Ishikawa (cell line): ENCODE measurements at regions not wholly inside any gene's neighbourhood (a gene's known extent, or its start where the extent isn't known, plus 50 kb on each side); places are given as distances from the start of the nearest gene placed in this dataset.

ENCODE experiments used
- CEBPB ChIP-seq: IDR thresholded peaks from 2 replicates; pipeline ENCODE4 v1.6.1; 2012
- CREB1 ChIP-seq: IDR thresholded peaks from 2 replicates; pipeline ENCODE4 v1.6.1; 2012; ENCODE audit warnings: low read depth
- EGR1 ChIP-seq: IDR thresholded peaks from 2 replicates; pipeline ENCODE4 v1.6.1; 2012
- EP300 ChIP-seq: IDR thresholded peaks from 2 replicates; pipeline ENCODE4 v1.6.1; 2012; ENCODE audit warnings: borderline replicate concordance
- FOXM1 ChIP-seq: IDR thresholded peaks from 2 replicates; pipeline ENCODE4 v1.6.1; 2012; ENCODE audit warnings: low read depth, borderline replicate concordance
- NFIC ChIP-seq: IDR thresholded peaks from 2 replicates; pipeline ENCODE4 v1.6.1; 2012
- RAD21 ChIP-seq: IDR thresholded peaks from 2 replicates; pipeline ENCODE4 v1.6.1; 2012; ENCODE audit warnings: low read depth
- TAF1 ChIP-seq: IDR thresholded peaks from 2 replicates; pipeline ENCODE4 v1.6.1; 2012; ENCODE audit warnings: low read depth, mild to moderate bottlenecking
- TCF12 ChIP-seq: IDR thresholded peaks from 2 replicates; pipeline ENCODE4 v1.6.1; 2012; ENCODE audit warnings: low read depth
- TEAD4 ChIP-seq: IDR thresholded peaks from 2 replicates; pipeline ENCODE4 v1.6.1; 2012
- YY1 ChIP-seq: IDR thresholded peaks from 2 replicates; pipeline ENCODE4 v1.6.1; 2012; ENCODE audit warnings: low read depth
- ZBTB7A ChIP-seq: IDR thresholded peaks from 2 replicates; pipeline ENCODE4 v1.6.1; 2012; ENCODE audit warnings: low read depth
- TF ChIP-seq, protein P1 (sequence below): IDR thresholded peaks from 2 replicates; pipeline ENCODE4 v1.6.1; 2012; ENCODE audit warnings: low read depth, mild to moderate bottlenecking
- TF ChIP-seq, protein P2 (sequence below): IDR thresholded peaks from 2 replicates; pipeline ENCODE4 v1.6.1; 2012
- TF ChIP-seq, protein P3 (sequence below): IDR thresholded peaks from 2 replicates; pipeline ENCODE4 v1.6.1; 2012

DNA sequence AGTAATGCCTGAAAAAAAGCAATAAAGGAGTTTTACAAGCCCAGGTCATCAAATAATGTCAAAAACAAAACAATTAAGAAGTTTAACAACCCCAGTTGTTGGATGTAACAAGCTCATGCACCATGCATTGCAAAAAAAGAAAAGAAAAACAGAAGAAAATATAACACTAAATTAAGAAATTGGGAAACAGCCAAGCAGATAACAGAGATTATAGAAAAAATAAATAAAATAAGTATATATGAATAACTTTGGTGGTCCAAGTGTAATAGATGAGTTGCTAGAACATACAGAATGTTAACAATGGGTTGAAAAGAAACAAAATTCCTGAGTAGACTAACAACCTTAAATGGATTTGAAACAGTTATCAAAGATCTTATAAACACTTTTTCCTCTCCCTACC lies 573.1 kb upstream of the SOX11 start:
- no peak for TF ChIP-seq TAF1
- no peak for TF ChIP-seq YY1
- TF ChIP-seq EGR1 = no peak
- no peak for TF ChIP-seq TCF12
- TF ChIP-seq, protein P1, sequence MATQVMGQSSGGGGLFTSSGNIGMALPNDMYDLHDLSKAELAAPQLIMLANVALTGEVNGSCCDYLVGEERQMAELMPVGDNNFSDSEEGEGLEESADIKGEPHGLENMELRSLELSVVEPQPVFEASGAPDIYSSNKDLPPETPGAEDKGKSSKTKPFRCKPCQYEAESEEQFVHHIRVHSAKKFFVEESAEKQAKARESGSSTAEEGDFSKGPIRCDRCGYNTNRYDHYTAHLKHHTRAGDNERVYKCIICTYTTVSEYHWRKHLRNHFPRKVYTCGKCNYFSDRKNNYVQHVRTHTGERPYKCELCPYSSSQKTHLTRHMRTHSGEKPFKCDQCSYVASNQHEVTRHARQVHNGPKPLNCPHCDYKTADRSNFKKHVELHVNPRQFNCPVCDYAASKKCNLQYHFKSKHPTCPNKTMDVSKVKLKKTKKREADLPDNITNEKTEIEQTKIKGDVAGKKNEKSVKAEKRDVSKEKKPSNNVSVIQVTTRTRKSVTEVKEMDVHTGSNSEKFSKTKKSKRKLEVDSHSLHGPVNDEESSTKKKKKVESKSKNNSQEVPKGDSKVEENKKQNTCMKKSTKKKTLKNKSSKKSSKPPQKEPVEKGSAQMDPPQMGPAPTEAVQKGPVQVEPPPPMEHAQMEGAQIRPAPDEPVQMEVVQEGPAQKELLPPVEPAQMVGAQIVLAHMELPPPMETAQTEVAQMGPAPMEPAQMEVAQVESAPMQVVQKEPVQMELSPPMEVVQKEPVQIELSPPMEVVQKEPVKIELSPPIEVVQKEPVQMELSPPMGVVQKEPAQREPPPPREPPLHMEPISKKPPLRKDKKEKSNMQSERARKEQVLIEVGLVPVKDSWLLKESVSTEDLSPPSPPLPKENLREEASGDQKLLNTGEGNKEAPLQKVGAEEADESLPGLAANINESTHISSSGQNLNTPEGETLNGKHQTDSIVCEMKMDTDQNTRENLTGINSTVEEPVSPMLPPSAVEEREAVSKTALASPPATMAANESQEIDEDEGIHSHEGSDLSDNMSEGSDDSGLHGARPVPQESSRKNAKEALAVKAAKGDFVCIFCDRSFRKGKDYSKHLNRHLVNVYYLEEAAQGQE = no peak
- TF ChIP-seq ZBTB7A = no peak
- no peak for TF ChIP-seq FOXM1
- TF ChIP-seq, protein P2, sequence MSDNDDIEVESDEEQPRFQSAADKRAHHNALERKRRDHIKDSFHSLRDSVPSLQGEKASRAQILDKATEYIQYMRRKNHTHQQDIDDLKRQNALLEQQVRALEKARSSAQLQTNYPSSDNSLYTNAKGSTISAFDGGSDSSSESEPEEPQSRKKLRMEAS = no peak
- no peak for TF ChIP-seq NFIC

DNA sequence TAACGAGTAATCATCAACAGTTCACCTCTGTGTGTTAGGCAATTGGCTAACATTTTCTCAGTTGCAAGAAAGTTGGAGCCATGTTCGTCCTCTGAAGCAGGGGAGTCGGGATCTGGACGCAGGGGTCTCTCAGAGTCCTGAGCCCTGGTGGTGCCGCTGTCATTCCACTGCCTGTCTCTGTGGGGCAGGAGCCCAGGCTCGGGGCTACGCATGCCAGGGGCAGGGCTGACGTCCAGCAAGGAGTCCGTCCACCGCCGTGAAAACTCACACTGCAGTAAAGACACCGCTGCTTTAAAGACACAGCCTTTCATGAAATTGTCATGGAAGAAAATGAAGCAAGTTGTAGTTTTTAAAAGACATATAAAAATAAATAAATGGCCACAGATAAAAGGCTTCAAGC lies 571.1 kb upstream of the SOX11 start:
- TF ChIP-seq YY1 (no peak), CREB1 (no peak), TCF12 (no peak), ZBTB7A (no peak), FOXM1 (no peak), NFIC (no peak), CEBPB (no peak), EP300 (no peak), RAD21 (no peak), EGR1 (no peak), TEAD4 (no peak), TAF1 (no peak)
- TF ChIP-seq, protein P3, sequence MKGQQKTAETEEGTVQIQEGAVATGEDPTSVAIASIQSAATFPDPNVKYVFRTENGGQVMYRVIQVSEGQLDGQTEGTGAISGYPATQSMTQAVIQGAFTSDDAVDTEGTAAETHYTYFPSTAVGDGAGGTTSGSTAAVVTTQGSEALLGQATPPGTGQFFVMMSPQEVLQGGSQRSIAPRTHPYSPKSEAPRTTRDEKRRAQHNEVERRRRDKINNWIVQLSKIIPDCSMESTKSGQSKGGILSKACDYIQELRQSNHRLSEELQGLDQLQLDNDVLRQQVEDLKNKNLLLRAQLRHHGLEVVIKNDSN = no peak
- TF ChIP-seq, protein P2 = no peak
- TF ChIP-seq, protein P1 = no peak

DNA sequence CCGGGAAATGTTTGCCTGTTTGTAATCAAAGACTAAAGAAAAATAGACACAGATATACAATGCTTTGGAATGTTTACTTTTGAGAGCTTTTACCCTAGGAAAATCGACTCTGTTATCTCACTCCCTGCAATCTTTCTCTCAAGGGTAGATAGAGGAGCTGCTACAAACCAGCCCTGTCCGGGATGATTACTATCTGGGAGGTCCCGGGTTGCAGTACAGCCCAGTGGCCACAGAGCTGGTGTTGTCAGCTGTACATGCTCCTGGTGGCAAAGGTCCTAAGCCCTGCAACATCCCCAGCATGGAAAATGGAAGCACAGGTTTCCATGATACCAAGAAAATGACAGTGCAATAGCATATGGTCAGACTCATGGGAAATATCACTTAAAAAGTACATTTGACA lies 570.5 kb upstream of the SOX11 start:
- TF ChIP-seq TEAD4 = no peak
- no peak for TF ChIP-seq ZBTB7A
- no peak for TF ChIP-seq RAD21
- TF ChIP-seq NFIC = no peak
- no peak for TF ChIP-seq EGR1
- TF ChIP-seq, protein P1 = no peak
- no peak for TF ChIP-seq CREB1
- TF ChIP-seq YY1 = no peak
- no peak for TF ChIP-seq FOXM1

DNA sequence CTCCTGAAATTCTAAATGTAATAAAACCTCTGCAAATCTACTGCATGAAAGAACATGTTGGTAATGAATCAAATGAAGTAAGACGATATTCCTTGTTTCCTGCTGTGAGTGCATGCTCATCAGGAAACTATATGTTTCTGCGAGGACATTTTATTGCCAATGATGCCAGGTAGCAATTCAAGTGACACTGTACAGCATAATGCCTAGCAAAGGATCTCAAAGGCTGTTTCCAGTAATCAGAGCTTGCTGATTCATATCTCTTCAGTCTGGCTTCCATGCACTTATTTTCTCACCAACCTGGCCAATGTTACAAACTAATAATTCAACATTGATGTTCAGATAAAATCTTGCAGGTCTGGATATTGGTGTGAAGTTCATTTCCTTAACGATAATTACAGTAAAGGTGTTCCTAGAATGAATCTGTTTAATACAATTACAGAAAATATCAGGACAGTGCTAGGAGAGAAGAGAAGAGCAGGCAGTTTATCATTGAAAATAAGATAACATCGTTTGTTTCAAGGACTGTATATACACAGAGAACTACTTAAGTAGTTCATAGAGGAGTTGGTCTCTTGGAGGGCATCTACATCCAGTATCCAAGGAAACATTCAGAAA lies 568.5 kb upstream of the SOX11 start:
- no peak for TF ChIP-seq NFIC
- TF ChIP-seq, protein P3 = no peak
- TF ChIP-seq TEAD4 = no peak
- TF ChIP-seq RAD21 = no peak
- TF ChIP-seq CEBPB = no peak
- TF ChIP-seq YY1 = no peak
- TF ChIP-seq, protein P2 = no peak
- no peak for TF ChIP-seq TAF1
- TF ChIP-seq EGR1 = no peak
- TF ChIP-seq EP300 = no peak
- no peak for TF ChIP-seq TCF12
- no peak for TF ChIP-seq CREB1
- TF ChIP-seq, protein P1 = no peak
- no peak for TF ChIP-seq ZBTB7A
- no peak for TF ChIP-seq FOXM1
